ENCODE measurements at regions not wholly inside any gene's neighbourhood (a gene's known extent, or its start where the extent isn't known, plus 50 kb on each side); places are given as distances from the start of the nearest gene placed in this dataset.

GRCh38 chr1:157916887-157917570 is 75.4 kb upstream of the CD5L start:
- Histone ChIP-seq H3K36me3 (no peaks in the 10 kb centered on the region), H3K27me3 (peaks cover 0 to 12% (median 0%) of the 10 kb centered on the region in 3 donors), H3K9me3 (peaks cover 0 to 5% (median 0%) of the 10 kb centered on the region in 4 donors), H3K4me1 (no peaks in the 10 kb centered on the region), H3K4me3 (no peak overlapping the region), H3K27ac (no peak overlapping the region)
- no peak for TF ChIP-seq EP300 (IDR thresholded peaks at IDR 0.05)
- no peak for TF ChIP-seq POLR2AphosphoS5 (IDR thresholded peaks at IDR 0.05)
- no peak for TF ChIP-seq CTCF (IDR thresholded peaks at IDR 0.05)
- TF ChIP-seq POLR2A (IDR thresholded peaks at IDR 0.05) = no peak
- WGBS, 5 donors = 20 to 45% (median 34%) methylated on average over 1 of the region's 1 CpG
- intact Hi-C loops (cut with DNase I; ENCODE audit: low total_unique reads) = no loop called here
- no peak for DNase-seq

GRCh38 chr1:157920748-157921147 is 72.7 kb upstream of the KIRREL1 start:
- no peaks in the 10 kb centered on the region for H3K36me3 ChIP-seq
- TF ChIP-seq POLR2A (IDR thresholded peaks at IDR 0.05) (no peak), CTCF (IDR thresholded peaks at IDR 0.05) (no peak), POLR2AphosphoS5 (IDR thresholded peaks at IDR 0.05) (no peak), EP300 (IDR thresholded peaks at IDR 0.05) (no peak)
- peaks cover 0 to 12% (median 0%) of the 10 kb centered on the region in 3 donors for H3K27me3 ChIP-seq
- no peak overlapping the region for H3K27ac ChIP-seq
- intact Hi-C loops (cut with DNase I; ENCODE audit: low total_unique reads) = no loop called here
- WGBS, 5 donors = 69 to 93% (median 85%) methylated on average over 2 of the region's 2 CpGs
- no peak for DNase-seq
- no peak overlapping the region for H3K4me3 ChIP-seq
- H3K9me3 ChIP-seq = no peaks in the 10 kb centered on the region
- H3K4me1 ChIP-seq = no peaks in the 10 kb centered on the region

GRCh38 chr1:157925419-157926166 is 67.9 kb upstream of the KIRREL1 start:
- Histone ChIP-seq H3K27me3 (no peaks in the 10 kb centered on the region), H3K4me3 (no peak overlapping the region), H3K36me3 (no peaks in the 10 kb centered on the region), H3K27ac (no peak overlapping the region), H3K4me1 (no peaks in the 10 kb centered on the region), H3K9me3 (no peaks in the 10 kb centered on the region)
- TF ChIP-seq EP300 (IDR thresholded peaks at IDR 0.05) (no peak), POLR2A (IDR thresholded peaks at IDR 0.05) (no peak), POLR2AphosphoS5 (IDR thresholded peaks at IDR 0.05) (no peak), CTCF (IDR thresholded peaks at IDR 0.05) (no peak)
- DNase-seq = no peak
- intact Hi-C loops (cut with DNase I; ENCODE audit: low total_unique reads) = no loop called here
- WGBS, 5 donors = 89 to 94% (median 93%) methylated on average over 34 of the region's 34 CpGs

- DNase-seq = no peak
- H3K36me3 ChIP-seq = no peaks in the 10 kb centered on the region
- H3K9me3 ChIP-seq = no peaks in the 10 kb centered on the region
- H3K27ac ChIP-seq = no peak overlapping the region
- no peaks in the 10 kb centered on the region for H3K27me3 ChIP-seq
- no peaks in the 10 kb centered on the region for H3K4me1 ChIP-seq
- intact Hi-C loops (cut with DNase I; ENCODE audit: low total_unique reads) = no loop called here
- H3K4me3 ChIP-seq = no peak overlapping the region
- TF ChIP-seq EP300 (IDR thresholded peaks at IDR 0.05) (no peak), POLR2AphosphoS5 (IDR thresholded peaks at IDR 0.05) (no peak), CTCF (IDR thresholded peaks at IDR 0.05) (no peak), POLR2A (IDR thresholded peaks at IDR 0.05) (no peak)
Measured at GRCh38 chr1:157932069-157932468, 61.4 kb upstream of the KIRREL1 start.
